A549 (cell line): ENCODE measurements at regions not wholly inside any gene's neighbourhood (a gene's known extent, or its start where the extent isn't known, plus 50 kb on each side); places are given as distances from the start of the nearest gene placed in this dataset.

Experiments
- ATAC-seq, 2 experiments: fragments of 200-7000 bp in 1 of 2; fragments of >200 bp in 1 of 2; cut with Nextera tagmentation in 1 of 2; cut with Tn5 transposase in 1 of 2; 3 replicates each; pipeline versions ENCODE4 v1.8.0 to v1.9.1; 2018 to 2020; ENCODE audit warnings: mild to moderate bottlenecking in 1 of 2, moderate library complexity in 1 of 2
- CTCF ChIA-PET: fragments of 300-600 bp; sonication (Branson Sonifier 250); formaldehyde crosslinking; extraction: SDS; loops from one replicate; lab custom pipeline; 2021; ENCODE audit warnings: antibody characterized with exemption, inconsistent platforms; lab: Yijun Ruan, JAX
- POLR2A ChIA-PET: fragments of 350-600 bp; formaldehyde crosslinking; extraction: SDS; loops from one replicate; lab custom pipeline; 2021; ENCODE audit warnings: antibody characterized with exemption, inconsistent platforms; lab: Yijun Ruan, JAX
- DNase-seq, 2 experiments: peaks; one replicate each; pipeline versions ENCODE4 v3.0.0 to v3.0.0-alpha.2; 2011 to 2016; ENCODE audit warnings: low read depth in 1 of 2, low spot score in 1 of 2
- FAIRE-seq: peaks from 2 replicates; lab custom pipeline; 2011; peaks lifted over from hg19 to GRCh38; lab: Jason Lieb, UNC
- H3K27ac ChIP-seq, 2 experiments: fragments of >200 bp; sonication (Bioruptor Twin); formaldehyde crosslinking; 3 replicates each; pipeline ENCODE4 v1.5.1; 2016 to 2017
- H3K4me1 ChIP-seq: fragments of >200 bp; sonication (Bioruptor Twin); formaldehyde crosslinking; 3 replicates; pipeline ENCODE4 v1.6.1; 2016
- H3K4me2 ChIP-seq: fragments of >200 bp; sonication (Bioruptor Twin); formaldehyde crosslinking; 3 replicates; pipeline ENCODE4 v1.6.1; 2016
- H3K4me3 ChIP-seq: fragments of >200 bp; sonication (Bioruptor Twin); formaldehyde crosslinking; 3 replicates; pipeline ENCODE4 v1.5.1; 2016
- H3K9me3 ChIP-seq: fragments of >200 bp; sonication (Bioruptor Twin); formaldehyde crosslinking; 3 replicates; pipeline ENCODE4 v1.6.1; 2016
- CBX8 ChIP-seq: fragments of 200-600 bp; sonication (generic); IDR thresholded peaks from 2 replicates; pipeline ENCODE4 v1.6.1; 2016
- CHD4 ChIP-seq: fragments of 200-600 bp; sonication (generic); IDR thresholded peaks from 2 replicates; pipeline ENCODE4 v1.6.1; 2016; ENCODE audit warnings: antibody characterized with exemption, mild to moderate bottlenecking, borderline replicate concordance
- FOSB ChIP-seq: fragments of 250-450 bp; sonication (Bioruptor Pico); IDR thresholded peaks from 2 replicates; pipeline ENCODE4 v1.5.0; 2020; ENCODE audit warnings: mild to moderate bottlenecking, moderate library complexity
- FOSL2 ChIP-seq, 2 experiments: fragments of 450-650 bp in 1 of 2; fragments of >200 bp in 1 of 2; sonication (Bioruptor Twin) in 1 of 2; formaldehyde crosslinking; IDR thresholded peaks; 2 replicates each; pipeline versions ENCODE4 v1.5.0 to v1.6.1; 2016 to 2020; ENCODE audit warnings: mild to moderate bottlenecking in 1 of 2, moderate library complexity in 1 of 2
- GATA3 ChIP-seq: IDR thresholded peaks from 2 replicates; pipeline ENCODE4 v1.6.1; 2012; ENCODE audit warnings: borderline replicate concordance
- HES2 ChIP-seq: fragments of >200 bp; sonication (Bioruptor Twin); formaldehyde crosslinking; IDR thresholded peaks from 2 replicates; pipeline ENCODE4 v1.6.1; 2016
- HOXA7 ChIP-seq: fragments of 250-450 bp; sonication (Bioruptor Pico); IDR thresholded peaks from 2 replicates; pipeline ENCODE4 v1.5.0; 2020; ENCODE audit warnings: mild to moderate bottlenecking, moderate library complexity
- HOXB5 ChIP-seq: fragments of 250-450 bp; sonication (Bioruptor Pico); IDR thresholded peaks from 2 replicates; pipeline ENCODE4 v1.5.0; 2020; ENCODE audit warnings: mild to moderate bottlenecking, moderate library complexity
- JUN ChIP-seq, 2 experiments: fragments of >200 bp; sonication (Bioruptor Twin); formaldehyde crosslinking; IDR thresholded peaks; 2 replicates in 1 of 2; 3 replicates in 1 of 2; pipeline ENCODE4 v1.6.1; 2016 to 2017
- KDM5A ChIP-seq: fragments of 200-600 bp; sonication (generic); IDR thresholded peaks from 2 replicates; pipeline ENCODE4 v1.6.1; 2016; ENCODE audit warnings: antibody characterized with exemption, mild to moderate bottlenecking
- MYC ChIP-seq: IDR thresholded peaks from 2 replicates; pipeline ENCODE4 v1.6.1; 2012; ENCODE audit warnings: mild to moderate bottlenecking, inconsistent platforms, low read length, improper control_type of control experiment, borderline replicate concordance
- NFE2L2 ChIP-seq: fragments of 150-350 bp; conservative IDR thresholded peaks from 2 replicates; pipeline ENCODE4 v1.6.1; 2014; ENCODE audit warnings: low read length
- NPAS2 ChIP-seq: fragments of 250-450 bp; sonication (Bioruptor Pico); IDR thresholded peaks from 2 replicates; pipeline ENCODE4 v1.8.0; 2022; ENCODE audit warnings: mild to moderate bottlenecking, moderate library complexity, borderline replicate concordance
- RAD21 ChIP-seq, 2 experiments: fragments of >200 bp in 1 of 2; sonication (Bioruptor Twin) in 1 of 2; formaldehyde crosslinking in 1 of 2; IDR thresholded peaks in 1 of 2; conservative IDR thresholded peaks in 1 of 2; 2 replicates in 1 of 2; 3 replicates in 1 of 2; pipeline ENCODE4 v1.6.1; 2012 to 2018; ENCODE audit warnings: inconsistent platforms in 1 of 2
- RCOR1 ChIP-seq: fragments of 150-350 bp; IDR thresholded peaks from 2 replicates; pipeline ENCODE4 v1.6.1; 2014; ENCODE audit warnings: antibody characterized with exemption, low read length, low read depth
- RNF2 ChIP-seq: fragments of 200-600 bp; sonication (generic); IDR thresholded peaks from 2 replicates; pipeline ENCODE4 v1.6.1; 2016; ENCODE audit warnings: low read depth, mild to moderate bottlenecking, antibody characterized with exemption, moderate library complexity, borderline replicate concordance
- SMC3 ChIP-seq: fragments of >200 bp; sonication (Bioruptor Twin); formaldehyde crosslinking; IDR thresholded peaks from 3 replicates; pipeline ENCODE4 v1.6.1; 2018; ENCODE audit warnings: inconsistent platforms
- SREBF2 ChIP-seq: fragments of 450-650 bp; IDR thresholded peaks from 2 replicates; pipeline ENCODE4 v1.6.1; 2014; ENCODE audit warnings: mild to moderate bottlenecking, moderate library complexity
- TFCP2L1 ChIP-seq: fragments of 250-450 bp; sonication (Bioruptor Pico); IDR thresholded peaks from 2 replicates; pipeline ENCODE4 v1.5.0; 2021; ENCODE audit warnings: mild to moderate bottlenecking
- ZFP36 ChIP-seq: fragments of 450-650 bp; IDR thresholded peaks from 2 replicates; pipeline ENCODE4 v1.6.1; 2014; ENCODE audit warnings: borderline replicate concordance; ENCODE audit not compliant: partially characterized antibody
- ZNF302 ChIP-seq: fragments of 250-450 bp; sonication (Bioruptor Pico); IDR thresholded peaks from 2 replicates; pipeline ENCODE4 v1.9.0; 2021; ENCODE audit warnings: inconsistent platforms, mild to moderate bottlenecking, moderate library complexity
- WGBS: methylation state at CpG from one replicate; pipeline ENCODE4 v1.1.6; 2017; ENCODE audit errors: missing lambda C conversion rate; 5-methylcytosine and 5-hydroxymethylcytosine counted together
- TF ChIP-seq, protein P1 (sequence below): fragments of 250-450 bp; sonication (Bioruptor Pico); IDR thresholded peaks from 2 replicates; pipeline ENCODE4 v1.5.0; 2020; ENCODE audit warnings: low read depth, mild to moderate bottlenecking, moderate library complexity
- TF ChIP-seq, protein P2 (sequence below): fragments of >200 bp; sonication (Bioruptor Twin); formaldehyde crosslinking; IDR thresholded peaks from 3 replicates; pipeline ENCODE4 v1.5.1; 2016
- TF ChIP-seq, protein P3 (sequence below): fragments of 150-350 bp; IDR thresholded peaks from 2 replicates; pipeline ENCODE4 v1.6.1; 2014; ENCODE audit warnings: low read depth, mild to moderate bottlenecking, low read length
- TF ChIP-seq, protein P4 (sequence below): fragments of 200-600 bp; sonication (generic); IDR thresholded peaks from 2 replicates; pipeline ENCODE4 v1.6.1; 2016; ENCODE audit warnings: antibody characterized with exemption, mild to moderate bottlenecking, moderate library complexity
- TF ChIP-seq, protein P5 (sequence below): fragments of >200 bp; sonication (Bioruptor Twin); formaldehyde crosslinking; IDR thresholded peaks from 3 replicates; pipeline ENCODE4 v1.6.1; 2016

DNA sequence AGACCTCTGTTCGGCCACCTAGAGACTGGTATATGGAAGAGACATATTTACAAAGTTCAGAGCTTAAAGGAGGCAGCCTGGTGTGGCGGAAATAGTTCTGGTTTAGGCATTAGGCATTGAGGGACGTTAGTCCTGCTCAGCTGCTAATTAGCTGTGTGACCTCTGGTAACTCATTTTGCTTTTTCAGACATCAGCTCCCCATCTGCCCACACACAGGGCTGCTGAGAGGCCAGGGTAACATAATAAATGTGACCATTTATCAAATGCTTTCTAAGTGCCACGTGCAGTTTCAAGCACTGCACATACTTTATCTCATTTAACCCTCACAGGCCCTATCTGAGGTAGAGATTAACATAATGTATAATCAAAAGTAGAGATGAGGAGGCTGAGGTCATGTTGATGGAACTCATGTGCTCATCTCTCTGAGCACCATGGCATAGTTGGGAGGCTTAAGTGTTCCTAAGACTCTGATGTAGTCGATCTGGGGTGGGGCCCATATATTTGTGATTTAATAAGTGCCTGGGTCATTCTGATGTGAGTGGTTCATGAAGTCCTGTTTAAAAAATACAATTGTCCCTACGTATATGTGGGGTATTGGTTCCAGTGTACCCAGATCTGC lies 267.2 kb upstream of the PLXNA2 start:
- Histone ChIP-seq H3K4me1 (no peaks in the 10 kb centered on the region), H3K4me2 (no peak overlapping the region), H3K27ac (no peak overlapping the region), H3K9me3 (no peaks in the 10 kb centered on the region), H3K4me3 (no peak overlapping the region)
- ATAC-seq = no peak
- DNase-seq = no peak
- CTCF ChIA-PET = interaction anchor here (0.6 kb wide), 1 partner anchor 639 kb away, joined by 3 read pairs; no protein-coding TSS in a partner anchor
- TF ChIP-seq NFE2L2 (no peak), KDM5A (no peak), HOXB5 (CRISPR knock-in tag) (no peak), RCOR1 (no peak), SMC3 (no peak), MYC (no peak), FOSL2 (IDR thresholded peaks at IDR 0.05) (no peak), FOSL2 (CRISPR knock-in tag; IDR thresholded peaks at IDR 0.05) (no peak), ZFP36 (no peak), HES2 (no peak), FOSB (CRISPR knock-in tag) (no peak), CHD4 (no peak), RAD21 (conservative IDR thresholded peaks at IDR 0.05 in 1 of 2, IDR thresholded peaks at IDR 0.05 in 1 of 2) (no peak), GATA3 (no peak), SREBF2 (no peak), HOXA7 (CRISPR knock-in tag) (no peak), JUN (IDR thresholded peaks at IDR 0.05) (no peak), RNF2 (no peak)
- TF ChIP-seq, protein P1, sequence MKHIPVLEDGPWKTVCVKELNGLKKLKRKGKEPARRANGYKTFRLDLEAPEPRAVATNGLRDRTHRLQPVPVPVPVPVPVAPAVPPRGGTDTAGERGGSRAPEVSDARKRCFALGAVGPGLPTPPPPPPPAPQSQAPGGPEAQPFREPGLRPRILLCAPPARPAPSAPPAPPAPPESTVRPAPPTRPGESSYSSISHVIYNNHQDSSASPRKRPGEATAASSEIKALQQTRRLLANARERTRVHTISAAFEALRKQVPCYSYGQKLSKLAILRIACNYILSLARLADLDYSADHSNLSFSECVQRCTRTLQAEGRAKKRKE (CRISPR knock-in tag) = no peak
- TF ChIP-seq, protein P2, sequence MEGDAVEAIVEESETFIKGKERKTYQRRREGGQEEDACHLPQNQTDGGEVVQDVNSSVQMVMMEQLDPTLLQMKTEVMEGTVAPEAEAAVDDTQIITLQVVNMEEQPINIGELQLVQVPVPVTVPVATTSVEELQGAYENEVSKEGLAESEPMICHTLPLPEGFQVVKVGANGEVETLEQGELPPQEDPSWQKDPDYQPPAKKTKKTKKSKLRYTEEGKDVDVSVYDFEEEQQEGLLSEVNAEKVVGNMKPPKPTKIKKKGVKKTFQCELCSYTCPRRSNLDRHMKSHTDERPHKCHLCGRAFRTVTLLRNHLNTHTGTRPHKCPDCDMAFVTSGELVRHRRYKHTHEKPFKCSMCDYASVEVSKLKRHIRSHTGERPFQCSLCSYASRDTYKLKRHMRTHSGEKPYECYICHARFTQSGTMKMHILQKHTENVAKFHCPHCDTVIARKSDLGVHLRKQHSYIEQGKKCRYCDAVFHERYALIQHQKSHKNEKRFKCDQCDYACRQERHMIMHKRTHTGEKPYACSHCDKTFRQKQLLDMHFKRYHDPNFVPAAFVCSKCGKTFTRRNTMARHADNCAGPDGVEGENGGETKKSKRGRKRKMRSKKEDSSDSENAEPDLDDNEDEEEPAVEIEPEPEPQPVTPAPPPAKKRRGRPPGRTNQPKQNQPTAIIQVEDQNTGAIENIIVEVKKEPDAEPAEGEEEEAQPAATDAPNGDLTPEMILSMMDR = no peak
- TF ChIP-seq, protein P3, sequence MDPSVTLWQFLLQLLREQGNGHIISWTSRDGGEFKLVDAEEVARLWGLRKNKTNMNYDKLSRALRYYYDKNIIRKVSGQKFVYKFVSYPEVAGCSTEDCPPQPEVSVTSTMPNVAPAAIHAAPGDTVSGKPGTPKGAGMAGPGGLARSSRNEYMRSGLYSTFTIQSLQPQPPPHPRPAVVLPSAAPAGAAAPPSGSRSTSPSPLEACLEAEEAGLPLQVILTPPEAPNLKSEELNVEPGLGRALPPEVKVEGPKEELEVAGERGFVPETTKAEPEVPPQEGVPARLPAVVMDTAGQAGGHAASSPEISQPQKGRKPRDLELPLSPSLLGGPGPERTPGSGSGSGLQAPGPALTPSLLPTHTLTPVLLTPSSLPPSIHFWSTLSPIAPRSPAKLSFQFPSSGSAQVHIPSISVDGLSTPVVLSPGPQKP = no peak
- FAIRE-seq = no peak
- 5% methylated on average over 6 of the region's 6 CpGs for WGBS
- POLR2A ChIA-PET = no interaction called here

DNA sequence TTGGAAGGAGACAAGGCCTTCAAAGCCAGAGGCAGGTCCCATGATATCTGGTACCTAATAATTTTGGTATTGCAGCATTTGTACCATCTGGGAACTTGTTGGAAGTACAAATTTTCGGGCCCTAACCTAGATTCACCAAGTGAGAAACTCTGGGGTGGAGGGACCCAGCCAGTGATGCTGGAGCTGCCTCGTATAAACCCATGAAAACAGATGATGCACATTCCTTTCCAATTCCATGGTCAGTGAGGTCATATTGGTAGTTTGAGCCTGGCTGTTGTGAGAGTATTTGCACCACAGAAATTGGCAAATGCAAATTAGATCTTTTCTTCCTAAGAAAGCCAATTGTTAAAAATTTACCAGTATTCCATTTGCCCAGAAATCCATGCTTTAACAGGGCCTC lies 269.6 kb upstream of the PLXNA2 start:
- H3K9me3 ChIP-seq = no peaks in the 10 kb centered on the region
- H3K4me1 ChIP-seq = no peaks in the 10 kb centered on the region
- no peak for DNase-seq
- 0% methylated on average over 2 of the region's 2 CpGs for WGBS
- H3K4me2 ChIP-seq = no peak overlapping the region
- FAIRE-seq = no peak
- no peak overlapping the region for H3K27ac ChIP-seq
- ChIA-PET CTCF (no interaction called here), POLR2A (no interaction called here)
- no peak for ATAC-seq
- H3K4me3 ChIP-seq = no peak overlapping the region
- TF ChIP-seq, protein P4, sequence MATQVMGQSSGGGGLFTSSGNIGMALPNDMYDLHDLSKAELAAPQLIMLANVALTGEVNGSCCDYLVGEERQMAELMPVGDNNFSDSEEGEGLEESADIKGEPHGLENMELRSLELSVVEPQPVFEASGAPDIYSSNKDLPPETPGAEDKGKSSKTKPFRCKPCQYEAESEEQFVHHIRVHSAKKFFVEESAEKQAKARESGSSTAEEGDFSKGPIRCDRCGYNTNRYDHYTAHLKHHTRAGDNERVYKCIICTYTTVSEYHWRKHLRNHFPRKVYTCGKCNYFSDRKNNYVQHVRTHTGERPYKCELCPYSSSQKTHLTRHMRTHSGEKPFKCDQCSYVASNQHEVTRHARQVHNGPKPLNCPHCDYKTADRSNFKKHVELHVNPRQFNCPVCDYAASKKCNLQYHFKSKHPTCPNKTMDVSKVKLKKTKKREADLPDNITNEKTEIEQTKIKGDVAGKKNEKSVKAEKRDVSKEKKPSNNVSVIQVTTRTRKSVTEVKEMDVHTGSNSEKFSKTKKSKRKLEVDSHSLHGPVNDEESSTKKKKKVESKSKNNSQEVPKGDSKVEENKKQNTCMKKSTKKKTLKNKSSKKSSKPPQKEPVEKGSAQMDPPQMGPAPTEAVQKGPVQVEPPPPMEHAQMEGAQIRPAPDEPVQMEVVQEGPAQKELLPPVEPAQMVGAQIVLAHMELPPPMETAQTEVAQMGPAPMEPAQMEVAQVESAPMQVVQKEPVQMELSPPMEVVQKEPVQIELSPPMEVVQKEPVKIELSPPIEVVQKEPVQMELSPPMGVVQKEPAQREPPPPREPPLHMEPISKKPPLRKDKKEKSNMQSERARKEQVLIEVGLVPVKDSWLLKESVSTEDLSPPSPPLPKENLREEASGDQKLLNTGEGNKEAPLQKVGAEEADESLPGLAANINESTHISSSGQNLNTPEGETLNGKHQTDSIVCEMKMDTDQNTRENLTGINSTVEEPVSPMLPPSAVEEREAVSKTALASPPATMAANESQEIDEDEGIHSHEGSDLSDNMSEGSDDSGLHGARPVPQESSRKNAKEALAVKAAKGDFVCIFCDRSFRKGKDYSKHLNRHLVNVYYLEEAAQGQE = no peak
- TF ChIP-seq CBX8 = no peak
- TF ChIP-seq, protein P1 (CRISPR knock-in tag) = no peak
- TF ChIP-seq HOXA7 (CRISPR knock-in tag) = no peak
- TF ChIP-seq, protein P3 = no peak
- TF ChIP-seq, protein P5, sequence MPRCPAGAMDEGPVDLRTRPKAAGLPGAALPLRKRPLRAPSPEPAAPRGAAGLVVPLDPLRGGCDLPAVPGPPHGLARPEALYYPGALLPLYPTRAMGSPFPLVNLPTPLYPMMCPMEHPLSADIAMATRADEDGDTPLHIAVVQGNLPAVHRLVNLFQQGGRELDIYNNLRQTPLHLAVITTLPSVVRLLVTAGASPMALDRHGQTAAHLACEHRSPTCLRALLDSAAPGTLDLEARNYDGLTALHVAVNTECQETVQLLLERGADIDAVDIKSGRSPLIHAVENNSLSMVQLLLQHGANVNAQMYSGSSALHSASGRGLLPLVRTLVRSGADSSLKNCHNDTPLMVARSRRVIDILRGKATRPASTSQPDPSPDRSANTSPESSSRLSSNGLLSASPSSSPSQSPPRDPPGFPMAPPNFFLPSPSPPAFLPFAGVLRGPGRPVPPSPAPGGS = no peak
- no peak for TF ChIP-seq TFCP2L1 (CRISPR knock-in tag)
- no peak for TF ChIP-seq ZNF302 (CRISPR knock-in tag)
- no peak for TF ChIP-seq NPAS2
